ENCODE measurements at regions not wholly inside any gene's neighbourhood (a gene's known extent, or its start where the extent isn't known, plus 50 kb on each side); places are given as distances from the start of the nearest gene placed in this dataset.

DNA sequence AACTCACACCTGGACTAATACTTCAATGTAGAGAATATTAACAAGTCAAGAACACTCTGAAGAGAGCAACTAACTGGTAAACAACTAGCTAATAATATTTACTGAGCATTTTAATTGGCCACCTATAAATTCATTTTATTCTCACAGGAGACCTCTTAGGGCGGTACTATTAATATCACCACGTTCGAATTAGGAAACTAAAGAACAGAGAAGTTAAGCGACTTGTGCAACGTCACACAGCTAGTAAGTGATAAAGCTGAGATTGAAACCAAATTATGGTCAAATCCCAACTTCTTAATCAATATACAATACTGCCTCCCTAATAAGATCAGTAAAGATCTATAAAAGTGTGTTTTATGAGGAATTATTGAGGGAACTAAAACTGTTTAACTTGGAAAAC lies 1034.3 kb upstream of the POU3F3 start:
- TF ChIP-seq, protein P1, sequence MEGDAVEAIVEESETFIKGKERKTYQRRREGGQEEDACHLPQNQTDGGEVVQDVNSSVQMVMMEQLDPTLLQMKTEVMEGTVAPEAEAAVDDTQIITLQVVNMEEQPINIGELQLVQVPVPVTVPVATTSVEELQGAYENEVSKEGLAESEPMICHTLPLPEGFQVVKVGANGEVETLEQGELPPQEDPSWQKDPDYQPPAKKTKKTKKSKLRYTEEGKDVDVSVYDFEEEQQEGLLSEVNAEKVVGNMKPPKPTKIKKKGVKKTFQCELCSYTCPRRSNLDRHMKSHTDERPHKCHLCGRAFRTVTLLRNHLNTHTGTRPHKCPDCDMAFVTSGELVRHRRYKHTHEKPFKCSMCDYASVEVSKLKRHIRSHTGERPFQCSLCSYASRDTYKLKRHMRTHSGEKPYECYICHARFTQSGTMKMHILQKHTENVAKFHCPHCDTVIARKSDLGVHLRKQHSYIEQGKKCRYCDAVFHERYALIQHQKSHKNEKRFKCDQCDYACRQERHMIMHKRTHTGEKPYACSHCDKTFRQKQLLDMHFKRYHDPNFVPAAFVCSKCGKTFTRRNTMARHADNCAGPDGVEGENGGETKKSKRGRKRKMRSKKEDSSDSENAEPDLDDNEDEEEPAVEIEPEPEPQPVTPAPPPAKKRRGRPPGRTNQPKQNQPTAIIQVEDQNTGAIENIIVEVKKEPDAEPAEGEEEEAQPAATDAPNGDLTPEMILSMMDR (IDR thresholded peaks at IDR 0.05; ENCODE audit: low read length) = no peak
- no peak for TF ChIP-seq EZH2 (optimal IDR thresholded peaks at IDR 0.05; ENCODE audit: low read depth, low read length)
- TF ChIP-seq EZH2phosphoT487 (IDR thresholded peaks at IDR 0.05; ENCODE audit: low read length) = no peak

Data from MM.1S (cell line).